Astrocyte (in vitro differentiated cells and primary cell): ENCODE measurements at regions not wholly inside any gene's neighbourhood (a gene's known extent, or its start where the extent isn't known, plus 50 kb on each side); places are given as distances from the start of the nearest gene placed in this dataset.

Source experiments
- DNase-seq: peaks from one replicate; pipeline ENCODE4 v3.0.0-alpha.2; 2010; ENCODE audit warnings: low read depth
- FAIRE-seq: peaks from 2 replicates; lab custom pipeline; 2011; peaks lifted over from hg19 to GRCh38; lab: Jason Lieb, UNC
- H2AFZ ChIP-seq: 2 replicates; pipeline ENCODE4 v1.6.0; 2012; ENCODE audit warnings: low read depth, low read length, inconsistent platforms
- H3K27ac ChIP-seq: 2 replicates; pipeline ENCODE4 v1.5.1; 2011; ENCODE audit warnings: low read depth, low read length, inconsistent platforms
- H3K27me3 ChIP-seq: 2 replicates; pipeline ENCODE4 v1.6.0; 2011; ENCODE audit warnings: low read length, inconsistent platforms; ENCODE audit not compliant: insufficient read depth
- H3K36me3 ChIP-seq: 2 replicates; pipeline ENCODE4 v1.5.1; 2011; ENCODE audit warnings: low read length, inconsistent platforms; ENCODE audit not compliant: insufficient read depth
- H3K4me1 ChIP-seq: 2 replicates; pipeline ENCODE4 v1.5.1; 2011; ENCODE audit warnings: low read length, inconsistent platforms; ENCODE audit not compliant: insufficient read depth
- H3K4me2 ChIP-seq: 2 replicates; pipeline ENCODE4 v1.6.0; 2012; ENCODE audit warnings: low read length, inconsistent platforms
- H3K4me3 ChIP-seq: 2 replicates; pipeline ENCODE4 v1.5.1; 2011; ENCODE audit warnings: low read depth, mild to moderate bottlenecking, low read length, inconsistent platforms; ENCODE audit not compliant: insufficient read depth
- H3K79me2 ChIP-seq: 2 replicates; pipeline ENCODE4 v1.6.0; 2012; ENCODE audit warnings: mild to moderate bottlenecking, low read length, inconsistent platforms; ENCODE audit not compliant: insufficient read depth
- H3K9ac ChIP-seq: 2 replicates; pipeline ENCODE4 v1.6.0; 2012; ENCODE audit warnings: mild to moderate bottlenecking, low read length, inconsistent platforms
- H3K9me3 ChIP-seq: 2 replicates; pipeline ENCODE4 v1.5.1; 2012; ENCODE audit warnings: low read depth, mild to moderate bottlenecking, low read length, inconsistent platforms; ENCODE audit not compliant: insufficient read depth
- H4K20me1 ChIP-seq: 2 replicates; pipeline ENCODE4 v1.6.0; 2012; ENCODE audit warnings: low read length, inconsistent platforms; ENCODE audit not compliant: insufficient read depth
- H3K27ac Mint-ChIP-seq: one replicate; pipeline ENCODE4 v1.8.0; 2021; ENCODE audit warnings: mild to moderate bottlenecking, mixed read lengths; ENCODE audit not compliant: unreplicated experiment
- H3K27me3 Mint-ChIP-seq: one replicate; pipeline ENCODE4 v1.8.0; 2021; ENCODE audit warnings: low read depth, mixed read lengths; ENCODE audit not compliant: unreplicated experiment
- H3K36me3 Mint-ChIP-seq: one replicate; pipeline ENCODE4 v1.8.0; 2021; ENCODE audit warnings: low read depth, mixed read lengths; ENCODE audit not compliant: unreplicated experiment
- H3K4me1 Mint-ChIP-seq: one replicate; pipeline ENCODE4 v1.8.0; 2021; ENCODE audit warnings: low read depth, mixed read lengths; ENCODE audit not compliant: unreplicated experiment
- H3K4me3 Mint-ChIP-seq: one replicate; pipeline ENCODE4 v1.8.0; 2021; ENCODE audit warnings: mild to moderate bottlenecking, moderate library complexity, mixed read lengths; ENCODE audit not compliant: unreplicated experiment
- H3K9me3 Mint-ChIP-seq: one replicate; pipeline ENCODE4 v1.8.0; 2021; ENCODE audit warnings: mild to moderate bottlenecking, mixed read lengths; ENCODE audit not compliant: unreplicated experiment
- EZH2 ChIP-seq: IDR thresholded peaks from 2 replicates; pipeline ENCODE4 v1.6.1; 2012; ENCODE audit warnings: mild to moderate bottlenecking, low read length, inconsistent platforms; ENCODE audit not compliant: insufficient read depth
- TF ChIP-seq, protein P1 (sequence below): IDR thresholded peaks from 2 replicates; pipeline ENCODE4 v1.5.1; 2011; ENCODE audit warnings: low read depth, mild to moderate bottlenecking, inconsistent platforms, low read length, moderate library complexity; ENCODE audit not compliant: insufficient read depth

- TF ChIP-seq, protein P1, sequence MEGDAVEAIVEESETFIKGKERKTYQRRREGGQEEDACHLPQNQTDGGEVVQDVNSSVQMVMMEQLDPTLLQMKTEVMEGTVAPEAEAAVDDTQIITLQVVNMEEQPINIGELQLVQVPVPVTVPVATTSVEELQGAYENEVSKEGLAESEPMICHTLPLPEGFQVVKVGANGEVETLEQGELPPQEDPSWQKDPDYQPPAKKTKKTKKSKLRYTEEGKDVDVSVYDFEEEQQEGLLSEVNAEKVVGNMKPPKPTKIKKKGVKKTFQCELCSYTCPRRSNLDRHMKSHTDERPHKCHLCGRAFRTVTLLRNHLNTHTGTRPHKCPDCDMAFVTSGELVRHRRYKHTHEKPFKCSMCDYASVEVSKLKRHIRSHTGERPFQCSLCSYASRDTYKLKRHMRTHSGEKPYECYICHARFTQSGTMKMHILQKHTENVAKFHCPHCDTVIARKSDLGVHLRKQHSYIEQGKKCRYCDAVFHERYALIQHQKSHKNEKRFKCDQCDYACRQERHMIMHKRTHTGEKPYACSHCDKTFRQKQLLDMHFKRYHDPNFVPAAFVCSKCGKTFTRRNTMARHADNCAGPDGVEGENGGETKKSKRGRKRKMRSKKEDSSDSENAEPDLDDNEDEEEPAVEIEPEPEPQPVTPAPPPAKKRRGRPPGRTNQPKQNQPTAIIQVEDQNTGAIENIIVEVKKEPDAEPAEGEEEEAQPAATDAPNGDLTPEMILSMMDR = no peak
- TF ChIP-seq EZH2 = no peak
- Histone ChIP-seq H3K9me3 (no peaks in the 10 kb centered on the region), H3K4me1 (peaks cover 7% of the 10 kb centered on the region), H4K20me1 (no peaks in the 10 kb centered on the region), H3K4me2 (no peak overlapping the region), H3K27ac (no peak overlapping the region), H3K27me3 (peaks cover 3% of the 10 kb centered on the region), H3K9ac (no peak overlapping the region), H2AFZ (no peak overlapping the region), H3K4me3 (no peak overlapping the region), H3K36me3 (no peaks in the 10 kb centered on the region), H3K79me2 (no peaks in the 10 kb centered on the region)
- Mint-ChIP-seq H3K27ac (no peak overlapping the region), H3K27me3 (no peaks in the 10 kb centered on the region), H3K36me3 (no peaks in the 10 kb centered on the region), H3K4me1 (peaks cover 17% of the 10 kb centered on the region), H3K9me3 (no peaks in the 10 kb centered on the region), H3K4me3 (no peak overlapping the region)
- no peak for DNase-seq
- peak; percentile 41 for FAIRE-seq
Observed at GRCh38 chr3:111249421-111249820, 177.8 kb downstream of the NECTIN3 start.

DNA sequence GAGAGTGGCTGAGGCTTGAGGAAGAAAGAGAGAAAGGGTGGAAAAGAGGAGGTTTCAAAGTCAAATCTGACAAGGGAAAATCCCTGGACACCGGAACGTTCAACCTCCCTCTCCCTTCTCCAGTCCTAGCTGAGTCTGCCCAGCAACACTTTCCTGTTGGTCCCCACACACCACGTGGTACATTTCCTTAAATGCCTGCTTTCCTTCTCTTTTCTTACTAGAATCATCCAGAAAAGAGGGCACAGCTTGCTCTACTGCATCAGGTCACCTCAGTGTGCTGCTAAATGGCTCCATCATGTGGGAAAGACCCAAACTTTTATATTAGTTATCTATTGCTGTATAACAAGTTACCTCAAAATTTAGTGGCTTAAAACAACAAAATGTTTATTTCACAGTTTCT, 181.2 kb downstream of the NECTIN3 start:
- H4K20me1 ChIP-seq = no peaks in the 10 kb centered on the region
- H3K27me3 ChIP-seq = no peaks in the 10 kb centered on the region
- Mint-ChIP-seq H3K27me3 (no peaks in the 10 kb centered on the region), H3K4me1 (peaks cover 2% of the 10 kb centered on the region), H3K27ac (no peak overlapping the region), H3K36me3 (no peaks in the 10 kb centered on the region), H3K9me3 (no peaks in the 10 kb centered on the region), H3K4me3 (no peak overlapping the region)
- H3K27ac ChIP-seq = no peak overlapping the region
- H2AFZ ChIP-seq = no peak overlapping the region
- H3K79me2 ChIP-seq = no peaks in the 10 kb centered on the region
- DNase-seq = peak; percentile 24
- H3K4me1 ChIP-seq = no peaks in the 10 kb centered on the region
- H3K4me2 ChIP-seq = no peak overlapping the region
- H3K4me3 ChIP-seq = no peak overlapping the region
- TF ChIP-seq, protein P1 = no peak
- TF ChIP-seq EZH2 = no peak
- no peaks in the 10 kb centered on the region for H3K9me3 ChIP-seq
- no peak for FAIRE-seq
- no peak overlapping the region for H3K9ac ChIP-seq
- no peaks in the 10 kb centered on the region for H3K36me3 ChIP-seq

- no peaks in the 10 kb centered on the region for H3K27me3 Mint-ChIP-seq
- DNase-seq = no peak
- Histone ChIP-seq H3K4me1 (no peaks in the 10 kb centered on the region), H4K20me1 (no peaks in the 10 kb centered on the region), H3K27me3 (no peaks in the 10 kb centered on the region), H3K79me2 (no peaks in the 10 kb centered on the region), H2AFZ (no peak overlapping the region), H3K9ac (no peak overlapping the region), H3K27ac (no peak overlapping the region), H3K4me2 (no peak overlapping the region), H3K36me3 (no peaks in the 10 kb centered on the region), H3K9me3 (no peaks in the 10 kb centered on the region), H3K4me3 (no peak overlapping the region)
- H3K9me3 Mint-ChIP-seq = no peaks in the 10 kb centered on the region
- no peak for TF ChIP-seq EZH2
- TF ChIP-seq, protein P1 = no peak
- no peaks in the 10 kb centered on the region for H3K36me3 Mint-ChIP-seq
- FAIRE-seq = no peak
- no peak overlapping the region for H3K27ac Mint-ChIP-seq
- H3K4me1 Mint-ChIP-seq = no peaks in the 10 kb centered on the region
- H3K4me3 Mint-ChIP-seq = no peak overlapping the region
Observed at GRCh38 chr3:111253733-111254132, 182.1 kb downstream of the NECTIN3 start.
